GM12873 (cell line): ENCODE measurements at regions not wholly inside any gene's neighbourhood (a gene's known extent, or its start where the extent isn't known, plus 50 kb on each side); places are given as distances from the start of the nearest gene placed in this dataset.

Source experiments
- TF ChIP-seq, protein P1 (sequence below): IDR thresholded peaks from 2 replicates; pipeline ENCODE4 v1.5.1; 2012; ENCODE audit warnings: low read depth, mild to moderate bottlenecking, moderate library complexity, low read length, control low read depth; ENCODE audit not compliant: insufficient read depth; ENCODE audit errors: missing control alignments

- TF ChIP-seq, protein P1, sequence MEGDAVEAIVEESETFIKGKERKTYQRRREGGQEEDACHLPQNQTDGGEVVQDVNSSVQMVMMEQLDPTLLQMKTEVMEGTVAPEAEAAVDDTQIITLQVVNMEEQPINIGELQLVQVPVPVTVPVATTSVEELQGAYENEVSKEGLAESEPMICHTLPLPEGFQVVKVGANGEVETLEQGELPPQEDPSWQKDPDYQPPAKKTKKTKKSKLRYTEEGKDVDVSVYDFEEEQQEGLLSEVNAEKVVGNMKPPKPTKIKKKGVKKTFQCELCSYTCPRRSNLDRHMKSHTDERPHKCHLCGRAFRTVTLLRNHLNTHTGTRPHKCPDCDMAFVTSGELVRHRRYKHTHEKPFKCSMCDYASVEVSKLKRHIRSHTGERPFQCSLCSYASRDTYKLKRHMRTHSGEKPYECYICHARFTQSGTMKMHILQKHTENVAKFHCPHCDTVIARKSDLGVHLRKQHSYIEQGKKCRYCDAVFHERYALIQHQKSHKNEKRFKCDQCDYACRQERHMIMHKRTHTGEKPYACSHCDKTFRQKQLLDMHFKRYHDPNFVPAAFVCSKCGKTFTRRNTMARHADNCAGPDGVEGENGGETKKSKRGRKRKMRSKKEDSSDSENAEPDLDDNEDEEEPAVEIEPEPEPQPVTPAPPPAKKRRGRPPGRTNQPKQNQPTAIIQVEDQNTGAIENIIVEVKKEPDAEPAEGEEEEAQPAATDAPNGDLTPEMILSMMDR = no peak
Measured at GRCh38 chr5:11958321-11958720, 54.1 kb upstream of the CTNND2 start.

- TF ChIP-seq, protein P1 = no peak
Measured at GRCh38 chr5:11955331-11955730, 51.1 kb upstream of the CTNND2 start.
